ENCODE measurements at regions not wholly inside any gene's neighbourhood (a gene's known extent, or its start where the extent isn't known, plus 50 kb on each side); places are given as distances from the start of the nearest gene placed in this dataset.

GRCh38 chr3:101155825-101156224, 162.6 kb upstream of the ABI3BP start:
- H3K27ac ChIP-seq, result no peak overlapping the region
- DNase-seq (no peak), ATAC-seq (no peak)
- H3K36me3 ChIP-seq, result no peaks in the 10 kb centered on the region
- TF ChIP-seq CTCF (IDR thresholded peaks at IDR 0.05), result no peak
- intact Hi-C loops (cut with DNase I), result no loop called here
- H3K9me3 ChIP-seq, result no peaks in the 10 kb centered on the region
- H3K4me3 ChIP-seq, result no peak overlapping the region
- no peaks in the 10 kb centered on the region for H3K27me3 ChIP-seq
- no peaks in the 10 kb centered on the region for H3K4me1 ChIP-seq

- H3K27ac ChIP-seq, result no peak overlapping the region
- H3K27me3 ChIP-seq, result no peaks in the 10 kb centered on the region
- H3K36me3 ChIP-seq, result no peaks in the 10 kb centered on the region
- TF ChIP-seq CTCF (IDR thresholded peaks at IDR 0.05), result no peak
- no peak overlapping the region for H3K4me3 ChIP-seq
- H3K9me3 ChIP-seq, result no peaks in the 10 kb centered on the region
- DNase-seq, result no peak
- ATAC-seq, result no peak
- H3K4me1 ChIP-seq, result no peaks in the 10 kb centered on the region
- intact Hi-C loops (cut with DNase I), result no loop called here
Measured at GRCh38 chr3:101154401-101154800, 161.2 kb upstream of the ABI3BP start.

GRCh38 chr3:101151286-101151913, 158.2 kb upstream of the ABI3BP start:
- Histone ChIP-seq H3K9me3 (no peaks in the 10 kb centered on the region), H3K27me3 (no peaks in the 10 kb centered on the region), H3K4me1 (no peaks in the 10 kb centered on the region), H3K4me3 (no peak overlapping the region), H3K27ac (no peak overlapping the region), H3K36me3 (no peaks in the 10 kb centered on the region)
- no peak for ATAC-seq
- DNase-seq, result no peak
- TF ChIP-seq CTCF (IDR thresholded peaks at IDR 0.05), result no peak
- intact Hi-C loops (cut with DNase I), result no loop called here

GRCh38 chr3:101150504-101150903, 157.3 kb upstream of the ABI3BP start:
- H3K4me3 ChIP-seq, result no peak overlapping the region
- no peaks in the 10 kb centered on the region for H3K27me3 ChIP-seq
- ATAC-seq, result no peak
- H3K4me1 ChIP-seq, result no peaks in the 10 kb centered on the region
- H3K36me3 ChIP-seq, result no peaks in the 10 kb centered on the region
- H3K27ac ChIP-seq, result no peak overlapping the region
- TF ChIP-seq CTCF (IDR thresholded peaks at IDR 0.05), result no peak
- no peak for DNase-seq
- intact Hi-C loops (cut with DNase I), result no loop called here
- no peaks in the 10 kb centered on the region for H3K9me3 ChIP-seq

- H3K27me3 ChIP-seq, result no peaks in the 10 kb centered on the region
- H3K4me1 ChIP-seq, result no peaks in the 10 kb centered on the region
- no peak overlapping the region for H3K4me3 ChIP-seq
- intact Hi-C loops (cut with DNase I), result no loop called here
- no peak for TF ChIP-seq CTCF (IDR thresholded peaks at IDR 0.05)
- ATAC-seq, result no peak
- H3K36me3 ChIP-seq, result no peaks in the 10 kb centered on the region
- no peaks in the 10 kb centered on the region for H3K9me3 ChIP-seq
- H3K27ac ChIP-seq, result no peak overlapping the region
- no peak for DNase-seq
Measured at GRCh38 chr3:101149707-101150106, 156.5 kb upstream of the ABI3BP start.

- intact Hi-C loops (cut with DNase I), result no loop called here
- no peak for TF ChIP-seq CTCF (IDR thresholded peaks at IDR 0.05)
- H3K27me3 ChIP-seq, result no peaks in the 10 kb centered on the region
- no peaks in the 10 kb centered on the region for H3K9me3 ChIP-seq
- no peak for DNase-seq
- no peak overlapping the region for H3K4me3 ChIP-seq
- no peak overlapping the region for H3K27ac ChIP-seq
- no peak for ATAC-seq
- H3K4me1 ChIP-seq, result no peaks in the 10 kb centered on the region
- no peaks in the 10 kb centered on the region for H3K36me3 ChIP-seq
Measured at GRCh38 chr3:101149251-101149650, 156.0 kb upstream of the ABI3BP start.

Measured in upper lobe of right lung (tissue), 1 donor.